OCI-LY3 (cell line): ENCODE measurements at regions not wholly inside any gene's neighbourhood (a gene's known extent, or its start where the extent isn't known, plus 50 kb on each side); places are given as distances from the start of the nearest gene placed in this dataset.

Source experiments
- EZH2phosphoT487 ChIP-seq: fragments of 200-600 bp; shearing (Covaris generic); IDR thresholded peaks from 2 replicates; pipeline ENCODE4 v1.6.1; 2018; ENCODE audit warnings: antibody characterized with exemption, mixed run types, low read depth
- TF ChIP-seq, protein P1 (sequence below): fragments of 200-600, 300-600 bp; sonication (generic); IDR thresholded peaks from 2 replicates; pipeline ENCODE4 v1.5.1; 2014; ENCODE audit warnings: antibody characterized with exemption, low read length, low read depth

DNA sequence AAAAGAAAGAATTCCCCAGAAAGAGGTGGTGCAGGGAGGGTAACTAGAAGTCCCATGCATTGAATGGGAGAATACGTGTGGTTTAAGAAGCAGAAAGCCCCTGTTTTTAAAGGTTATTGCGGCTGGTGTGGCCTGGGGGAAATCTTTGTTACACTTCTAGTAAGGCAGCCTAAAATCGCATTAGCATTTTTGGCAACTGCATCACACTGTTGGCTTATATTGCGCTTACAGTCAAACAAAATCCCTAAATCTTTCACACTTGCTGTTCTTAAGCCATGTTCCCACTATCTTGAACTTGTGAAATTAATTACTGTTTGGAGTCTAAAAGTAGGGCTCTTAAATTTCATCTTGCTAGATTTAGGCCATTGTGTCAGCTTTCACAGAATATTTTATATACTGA is 66.0 kb upstream of the GOLIM4 start:
- TF ChIP-seq, protein P1, sequence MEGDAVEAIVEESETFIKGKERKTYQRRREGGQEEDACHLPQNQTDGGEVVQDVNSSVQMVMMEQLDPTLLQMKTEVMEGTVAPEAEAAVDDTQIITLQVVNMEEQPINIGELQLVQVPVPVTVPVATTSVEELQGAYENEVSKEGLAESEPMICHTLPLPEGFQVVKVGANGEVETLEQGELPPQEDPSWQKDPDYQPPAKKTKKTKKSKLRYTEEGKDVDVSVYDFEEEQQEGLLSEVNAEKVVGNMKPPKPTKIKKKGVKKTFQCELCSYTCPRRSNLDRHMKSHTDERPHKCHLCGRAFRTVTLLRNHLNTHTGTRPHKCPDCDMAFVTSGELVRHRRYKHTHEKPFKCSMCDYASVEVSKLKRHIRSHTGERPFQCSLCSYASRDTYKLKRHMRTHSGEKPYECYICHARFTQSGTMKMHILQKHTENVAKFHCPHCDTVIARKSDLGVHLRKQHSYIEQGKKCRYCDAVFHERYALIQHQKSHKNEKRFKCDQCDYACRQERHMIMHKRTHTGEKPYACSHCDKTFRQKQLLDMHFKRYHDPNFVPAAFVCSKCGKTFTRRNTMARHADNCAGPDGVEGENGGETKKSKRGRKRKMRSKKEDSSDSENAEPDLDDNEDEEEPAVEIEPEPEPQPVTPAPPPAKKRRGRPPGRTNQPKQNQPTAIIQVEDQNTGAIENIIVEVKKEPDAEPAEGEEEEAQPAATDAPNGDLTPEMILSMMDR = no peak
- TF ChIP-seq EZH2phosphoT487 = no peak
